Muscle of arm (tissue), 1 donor: ENCODE measurements at regions not wholly inside any gene's neighbourhood (a gene's known extent, or its start where the extent isn't known, plus 50 kb on each side); places are given as distances from the start of the nearest gene placed in this dataset.
A peak's percentile ranks its signal among the peaks of the same experiment; 100 is the strongest.
"Not testable (repeated sequence)": the region's sequence is repeated elsewhere in the genome, so short reads cannot be mapped to it uniquely, and the experiment has no call there.

ENCODE experiments used
- DNase-seq: peaks from one replicate; pipeline ENCODE4 v3.0.0-alpha.2; 2013

GRCh38 chr4:107562316-107562715, 157.7 kb downstream of the PAPSS1 start:
- no peak for DNase-seq

- no peak for DNase-seq
These were observed 158.6 kb downstream of the PAPSS1 start for GRCh38 chr4:107561481-107561880.

- no peak for DNase-seq
These were observed 160.4 kb downstream of the PAPSS1 start for GRCh38 chr4:107559653-107560052.

GRCh38 chr4:107552306-107552705, 167.7 kb downstream of the PAPSS1 start:
- DNase-seq: no peak

GRCh38 chr4:107548211-107548905, 171.7 kb downstream of the PAPSS1 start:
- no peak for DNase-seq

DNA sequence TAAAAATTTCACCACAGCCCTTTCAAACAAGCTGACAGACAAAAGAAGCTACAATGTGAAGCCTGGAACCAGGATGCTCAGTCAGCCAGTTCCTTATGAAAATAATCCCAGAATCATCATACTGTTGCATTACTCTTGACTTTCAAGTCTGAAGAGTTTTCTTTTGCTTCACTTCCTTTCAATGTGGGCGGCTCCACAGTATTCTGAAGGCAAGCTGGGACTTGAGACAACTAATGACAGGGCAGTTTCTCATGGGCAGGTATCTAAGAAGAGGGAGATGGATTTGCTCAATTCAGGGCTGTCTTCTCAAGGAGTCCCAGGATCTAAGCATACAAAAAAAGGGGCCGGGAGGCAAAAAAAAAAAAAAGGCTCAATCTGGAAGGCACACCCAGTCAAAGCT, 173.4 kb downstream of the PAPSS1 start:
- DNase-seq: no peak

- DNase-seq: no peak
These were observed 178.5 kb downstream of the PAPSS1 start for GRCh38 chr4:107541511-107541910.

GRCh38 chr4:107531927-107532326, 188.1 kb downstream of the PAPSS1 start:
- no peak for DNase-seq

DNA sequence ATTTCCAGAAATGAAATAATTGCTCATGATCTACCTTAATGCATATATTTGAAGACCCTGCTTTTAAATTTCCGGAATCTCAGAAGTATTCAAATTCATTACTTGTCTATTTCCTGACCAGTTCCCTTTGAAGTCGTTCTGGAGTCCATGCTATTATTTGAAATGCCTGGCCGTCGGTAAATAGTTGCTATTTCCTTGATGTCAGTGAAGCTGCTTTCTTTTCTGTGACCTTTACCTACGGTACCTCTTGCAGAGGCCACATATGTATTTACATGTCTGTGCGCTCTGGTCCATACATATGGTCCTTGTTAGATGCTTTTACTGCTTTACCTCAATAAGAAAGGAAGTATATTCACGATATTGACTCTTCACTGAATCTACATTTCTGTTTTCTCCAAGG, 199.7 kb downstream of the PAPSS1 start:
- DNase-seq: no peak

- DNase-seq: peak; percentile 45
These were observed 201.0 kb downstream of the PAPSS1 start for GRCh38 chr4:107519053-107519452.

DNA sequence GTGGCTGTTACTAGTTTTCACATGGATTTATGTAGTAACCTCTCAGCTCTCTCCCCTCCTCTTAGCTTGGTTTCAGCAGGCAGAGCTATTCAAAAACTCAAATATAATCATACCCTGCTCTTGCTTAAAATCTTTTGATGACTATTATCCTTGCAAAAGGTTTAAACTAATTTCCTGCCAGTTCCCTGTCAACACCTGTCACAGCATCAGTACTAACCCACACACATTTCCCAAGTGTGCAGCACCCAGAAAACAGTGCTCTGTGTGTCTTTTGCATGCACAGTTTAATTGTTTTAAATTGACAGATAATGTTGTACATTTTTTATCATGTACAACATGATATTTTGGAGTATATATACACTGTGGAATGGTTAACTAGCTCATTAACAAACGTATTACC, 202.0 kb downstream of the PAPSS1 start:
- no peak for DNase-seq

- no peak for DNase-seq
These were observed 207.5 kb downstream of the PAPSS1 start for GRCh38 chr4:107512549-107512948.

DNA sequence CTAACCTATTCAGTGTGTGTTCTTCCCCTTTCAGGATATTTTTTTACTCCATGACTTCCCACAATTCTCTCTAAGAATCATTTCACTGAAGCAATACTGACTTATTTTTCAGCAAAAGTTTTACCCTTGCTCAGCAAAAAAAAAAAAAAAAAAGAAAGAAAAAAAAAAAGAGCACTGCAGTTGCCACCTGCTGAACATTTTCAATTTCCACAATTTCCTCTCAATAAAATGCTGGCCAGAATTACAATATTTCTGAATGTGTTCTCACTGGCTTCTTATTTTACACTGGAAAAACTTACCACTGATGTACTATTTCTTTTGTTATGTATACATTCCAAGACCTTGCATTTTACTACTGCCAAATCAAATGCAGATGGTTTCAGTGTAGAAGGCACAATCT, 210.4 kb downstream of the PAPSS1 start:
- no peak for DNase-seq

DNA sequence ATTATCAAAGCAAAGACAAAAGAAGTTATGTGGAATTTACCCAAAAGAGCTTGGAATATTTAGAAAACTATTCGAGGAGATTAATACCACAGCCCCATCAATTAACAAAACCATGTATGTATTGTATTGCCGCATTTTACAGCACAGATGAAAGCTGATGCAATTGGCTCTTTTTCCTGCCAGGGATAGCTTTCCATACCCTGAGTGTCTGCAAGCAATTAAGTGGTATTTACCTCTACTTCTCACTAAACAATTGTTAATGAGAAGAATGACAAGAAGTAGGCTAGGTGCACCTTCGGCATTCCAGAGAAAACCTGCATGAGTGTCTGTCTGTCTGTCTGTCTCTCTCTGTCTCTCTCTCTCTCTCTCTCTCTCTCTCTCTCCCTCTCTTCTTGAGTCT, 219.5 kb downstream of the PAPSS1 start:
- no peak for DNase-seq

- no peak for DNase-seq
These were observed 223.0 kb downstream of the PAPSS1 start for GRCh38 chr4:107497054-107497453.

- no peak for DNase-seq
These were observed 227.5 kb downstream of the PAPSS1 start for GRCh38 chr4:107492566-107492965.

GRCh38 chr4:107490116-107490515, 229.9 kb downstream of the PAPSS1 start:
- DNase-seq: no peak

- not testable (repeated sequence) for DNase-seq
These were observed 236.4 kb downstream of the PAPSS1 start for GRCh38 chr4:107483621-107484020.

GRCh38 chr4:107482546-107482945, 237.5 kb downstream of the PAPSS1 start:
- DNase-seq: no peak

DNA sequence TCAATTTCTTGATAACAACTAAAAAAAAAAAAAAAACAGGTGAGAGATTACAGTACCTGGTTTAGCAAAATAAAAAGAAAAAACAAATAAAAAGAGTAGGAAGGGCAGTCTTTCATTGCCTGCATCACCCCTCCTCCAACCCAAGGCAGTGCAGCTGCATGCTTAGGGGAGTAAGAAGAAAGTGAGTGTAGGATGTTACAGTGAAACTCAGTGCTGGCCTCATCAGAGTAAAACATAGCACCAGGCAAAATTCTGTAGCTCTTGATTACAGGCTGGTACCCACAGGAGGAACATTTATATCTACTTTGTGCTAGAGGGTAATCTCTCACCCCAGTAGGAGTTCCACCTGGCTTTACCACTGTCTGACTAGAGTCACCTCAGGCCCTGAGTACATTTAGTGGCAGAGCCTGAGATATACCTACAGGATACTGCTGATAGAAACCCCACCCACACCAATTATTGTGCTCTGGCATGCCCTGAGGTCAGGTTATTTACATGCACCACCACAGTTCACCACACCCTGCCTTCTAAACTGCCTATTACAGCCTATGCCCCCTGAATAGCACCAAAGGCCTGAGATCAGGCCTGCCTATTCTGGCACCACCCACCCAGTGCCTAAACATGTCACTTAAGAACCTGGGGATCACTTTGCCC, 241.6 kb downstream of the PAPSS1 start:
- DNase-seq: no peak

GRCh38 chr4:107473126-107473525, 246.9 kb downstream of the PAPSS1 start:
- no peak for DNase-seq

- DNase-seq: no peak
These were observed 247.6 kb downstream of the PAPSS1 start for GRCh38 chr4:107472265-107472948.

GRCh38 chr4:107470173-107470572, 249.9 kb downstream of the PAPSS1 start:
- no peak for DNase-seq
